Testis (tissue), 2 donors: ENCODE measurements at regions not wholly inside any gene's neighbourhood (a gene's known extent, or its start where the extent isn't known, plus 50 kb on each side); places are given as distances from the start of the nearest gene placed in this dataset.

Experiments used
- DNase-seq: peaks from one replicate; pipeline ENCODE4 v3.0.0-alpha.2; 2019
- H3K27ac ChIP-seq, 2 donors: fragments of 200-600 bp; sonication (generic); one replicate each; pipeline ENCODE4 v1.5.1; 2019
- H3K27me3 ChIP-seq: fragments of 200-600 bp; sonication (generic); one replicate; pipeline ENCODE4 v1.5.1; 2019
- H3K36me3 ChIP-seq: fragments of 200-600 bp; sonication (generic); one replicate; pipeline ENCODE4 v1.5.1; 2017; ENCODE audit warnings: low read depth; ENCODE audit errors: missing control alignments
- H3K4me1 ChIP-seq: fragments of 200-600 bp; sonication (generic); one replicate; pipeline ENCODE4 v1.5.1; 2019
- H3K4me3 ChIP-seq, 2 donors: fragments of 200-600 bp; sonication (generic); one replicate each; pipeline ENCODE4 v1.5.1; 2017 to 2019
- H3K9me3 ChIP-seq: fragments of 200-600 bp; sonication (generic); one replicate; pipeline ENCODE4 v1.5.1; 2017
- CTCF ChIP-seq, 3 experiments: fragments of 450-650 bp in 2 of 3; fragments of 200-600 bp in 1 of 3; sonication (generic) in 1 of 3; IDR thresholded peaks; one replicate each; pipeline ENCODE4 v1.5.1; 2016 to 2019; ENCODE audit warnings: antibody characterized with exemption in 3 of 3, mild to moderate bottlenecking in 2 of 3, moderate library complexity in 1 of 3
- POLR2A ChIP-seq: fragments of 450-650 bp; IDR thresholded peaks from one replicate; pipeline ENCODE4 v1.6.1; 2017; ENCODE audit warnings: antibody characterized with exemption, mild to moderate bottlenecking, moderate library complexity
- WGBS, 2 donors: methylation state at CpG; one replicate each; pipeline ENCODE4 v1.1.5; 2018; 5-methylcytosine and 5-hydroxymethylcytosine counted together
- intact Hi-C: fragments of 100-400 bp; cut with DNase I; formaldehyde crosslinking; loops from one replicate; pipeline ENCODE4 v1.15.1; 2023; ENCODE audit warnings: low total_unique reads

- TF ChIP-seq CTCF (IDR thresholded peaks at IDR 0.05) (no peak), POLR2A (no peak)
- no peak overlapping the region for H3K4me3 ChIP-seq
- no peaks in the 10 kb centered on the region for H3K9me3 ChIP-seq
- H3K36me3 ChIP-seq = no peaks in the 10 kb centered on the region
- DNase-seq = no peak
- WGBS, 2 donors = 69 to 73% methylated on average over 3 of the region's 3 CpGs
- H3K27ac ChIP-seq = no peak overlapping the region
- no peaks in the 10 kb centered on the region for H3K27me3 ChIP-seq
- H3K4me1 ChIP-seq = no peaks in the 10 kb centered on the region
- intact Hi-C loops = no loop called here
Observed at GRCh38 chr1:220330265-220330664, 58.0 kb upstream of the RAB3GAP2 start.

GRCh38 chr1:220327106-220327505 is 54.9 kb upstream of the RAB3GAP2 start:
- DNase-seq = no peak
- no peaks in the 10 kb centered on the region for H3K9me3 ChIP-seq
- H3K4me1 ChIP-seq = no peaks in the 10 kb centered on the region
- intact Hi-C loops = no loop called here
- H3K4me3 ChIP-seq = no peak overlapping the region
- H3K27ac ChIP-seq = no peak overlapping the region
- H3K36me3 ChIP-seq = no peaks in the 10 kb centered on the region
- TF ChIP-seq CTCF (IDR thresholded peaks at IDR 0.05) (no peak), POLR2A (no peak)
- WGBS, 2 donors = 90 to 91% methylated on average over 6 of the region's 6 CpGs
- H3K27me3 ChIP-seq = no peaks in the 10 kb centered on the region

GRCh38 chr1:220326578-220326977 is 54.3 kb upstream of the RAB3GAP2 start:
- Histone ChIP-seq H3K36me3 (no peaks in the 10 kb centered on the region), H3K27me3 (no peaks in the 10 kb centered on the region), H3K27ac (no peak overlapping the region), H3K9me3 (no peaks in the 10 kb centered on the region), H3K4me3 (no peak overlapping the region), H3K4me1 (no peaks in the 10 kb centered on the region)
- WGBS, 2 donors = 94 to 95% methylated on average over 2 of the region's 2 CpGs
- no peak for DNase-seq
- TF ChIP-seq POLR2A (no peak), CTCF (IDR thresholded peaks at IDR 0.05) (no peak)
- intact Hi-C loops = no loop called here

GRCh38 chr1:220325306-220325995 is 53.2 kb upstream of the RAB3GAP2 start:
- TF ChIP-seq CTCF (IDR thresholded peaks at IDR 0.05) (no peak), POLR2A (no peak)
- Histone ChIP-seq H3K9me3 (no peaks in the 10 kb centered on the region), H3K4me1 (no peaks in the 10 kb centered on the region), H3K27me3 (no peaks in the 10 kb centered on the region), H3K4me3 (no peak overlapping the region), H3K27ac (no peak overlapping the region), H3K36me3 (no peaks in the 10 kb centered on the region)
- 77 to 78% methylated on average over 4 of the region's 4 CpGs for WGBS, 2 donors
- intact Hi-C loops = no loop called here
- DNase-seq = no peak

- TF ChIP-seq POLR2A = no peak
- no peak for TF ChIP-seq CTCF (IDR thresholded peaks at IDR 0.05)
- 55 to 65% methylated on average over 4 of the region's 4 CpGs for WGBS, 2 donors
- intact Hi-C loops = no loop called here
- no peak overlapping the region for H3K4me3 ChIP-seq
- no peaks in the 10 kb centered on the region for H3K36me3 ChIP-seq
- no peaks in the 10 kb centered on the region for H3K9me3 ChIP-seq
- H3K4me1 ChIP-seq = no peaks in the 10 kb centered on the region
- no peak overlapping the region for H3K27ac ChIP-seq
- no peak for DNase-seq
- H3K27me3 ChIP-seq = no peaks in the 10 kb centered on the region
Observed at GRCh38 chr1:220323717-220324116, 51.5 kb upstream of the RAB3GAP2 start.
